GM19043 (cell line): ENCODE measurements at regions not wholly inside any gene's neighbourhood (a gene's known extent, or its start where the extent isn't known, plus 50 kb on each side); places are given as distances from the start of the nearest gene placed in this dataset.

ENCODE experiments used
- ATAC-seq: cut with Tn5 transposase; IDR thresholded peaks from one replicate; pipeline ENCODE4 v1.9.1; 2021; ENCODE audit warnings: low read depth; ENCODE audit not compliant: unreplicated experiment

- no peak for ATAC-seq
These were observed 143.4 kb downstream of the WNT5A start for GRCh38 chr3:55343486-55344357.

GRCh38 chr3:55341502-55342031, 145.5 kb downstream of the WNT5A start:
- ATAC-seq = no peak

- no peak for ATAC-seq
These were observed 147.3 kb downstream of the WNT5A start for GRCh38 chr3:55339819-55340218.

GRCh38 chr3:55339390-55339789, 147.7 kb downstream of the WNT5A start:
- ATAC-seq = no peak

- ATAC-seq = no peak
These were observed 149.4 kb downstream of the WNT5A start for GRCh38 chr3:55337641-55338180.

- ATAC-seq = no peak
These were observed 153.2 kb downstream of the WNT5A start for GRCh38 chr3:55333923-55334322.

GRCh38 chr3:55333046-55333445, 154.1 kb downstream of the WNT5A start:
- ATAC-seq = no peak

- ATAC-seq = no peak
These were observed 154.9 kb downstream of the WNT5A start for GRCh38 chr3:55332176-55332575.

GRCh38 chr3:55331524-55331923, 155.6 kb downstream of the WNT5A start:
- no peak for ATAC-seq

- no peak for ATAC-seq
These were observed 156.3 kb downstream of the WNT5A start for GRCh38 chr3:55330756-55331155.

- no peak for ATAC-seq
These were observed 156.8 kb downstream of the WNT5A start for GRCh38 chr3:55330355-55330754.

GRCh38 chr3:55329849-55330248, 157.3 kb downstream of the WNT5A start:
- ATAC-seq = no peak

GRCh38 chr3:55327131-55327920, 159.8 kb downstream of the WNT5A start:
- ATAC-seq = no peak

- no peak for ATAC-seq
These were observed 164.5 kb downstream of the WNT5A start for GRCh38 chr3:55322638-55323037.

GRCh38 chr3:55320928-55321327, 166.2 kb downstream of the WNT5A start:
- ATAC-seq = no peak

GRCh38 chr3:55315396-55315795, 171.7 kb downstream of the WNT5A start:
- no peak for ATAC-seq

GRCh38 chr3:55313666-55314065, 173.4 kb downstream of the WNT5A start:
- ATAC-seq = no peak

GRCh38 chr3:55309336-55309735, 177.8 kb downstream of the WNT5A start:
- ATAC-seq = no peak

GRCh38 chr3:55307622-55308021, 179.5 kb downstream of the WNT5A start:
- no peak for ATAC-seq

- no peak for ATAC-seq
These were observed 181.2 kb downstream of the WNT5A start for GRCh38 chr3:55305696-55306485.
